HepG2 (cell line): ENCODE measurements at regions not wholly inside any gene's neighbourhood (a gene's known extent, or its start where the extent isn't known, plus 50 kb on each side); places are given as distances from the start of the nearest gene placed in this dataset.

ENCODE experiments used
- ATAC-seq: fragments of 200-7000 bp; cut with Tn5 transposase; 3 replicates; pipeline ENCODE4 v1.9.1; 2020; ENCODE audit warnings: mild to moderate bottlenecking, moderate library complexity
- BruUV-seq: library from RNA; stranded (reverse); fragments of 400-500 nt; replicated peaks from 2 replicates; lab custom pipeline; 2021; lab: Mats Ljungman, UMichigan
- CTCF ChIA-PET: fragments of 300-600 bp; formaldehyde crosslinking; extraction: SDS; loops from one replicate; lab custom pipeline; 2021; ENCODE audit warnings: low total read pairs, inconsistent platforms, low intra/inter-chr PET ratio; lab: Yijun Ruan, JAX
- POLR2A ChIA-PET: fragments of 350-600 bp; sonication (Branson Sonifier 250); formaldehyde crosslinking; loops from one replicate; lab custom pipeline; 2020; ENCODE audit warnings: antibody characterized with exemption, inconsistent platforms; lab: Yijun Ruan, JAX
- DNase-seq: peaks from one replicate; pipeline ENCODE4 v3.0.0-alpha.2; 2015; ENCODE audit warnings: low spot score
- FAIRE-seq: peaks from 3 replicates; lab custom pipeline; 2011; peaks lifted over from hg19 to GRCh38; lab: Jason Lieb, UNC
- H2AFZ ChIP-seq: one replicate; pipeline ENCODE4 v1.6.1; 2011; ENCODE audit warnings: low read length, inconsistent platforms
- H3K27ac ChIP-seq: fragments of 300-600 bp; 3 replicates; pipeline ENCODE4 v1.8.0; 2011; ENCODE audit warnings: mixed run types, mild to moderate bottlenecking, mixed read lengths, low read length, inconsistent platforms; ENCODE audit not compliant: insufficient read depth; ENCODE audit errors: extremely low read length
- H3K27me3 ChIP-seq, 2 experiments: fragments of 200-600 bp in 1 of 2; 2 replicates in 1 of 2; 3 replicates in 1 of 2; pipeline versions ENCODE4 v1.6.0 to v1.8.0; 2011; ENCODE audit warnings: low read length in 2 of 2, mild to moderate bottlenecking in 2 of 2, moderate library complexity in 2 of 2, inconsistent platforms in 1 of 2; ENCODE audit not compliant: insufficient read depth in 2 of 2, control insufficient read depth in 1 of 2
- H3K36me3 ChIP-seq, 2 experiments: fragments of 200-600 bp in 1 of 2; replicated peaks in 1 of 2; 2 replicates in 1 of 2; 3 replicates in 1 of 2; pipeline versions ENCODE4 v1.5.1 to v1.8.0; 2011; ENCODE audit warnings: low read length in 2 of 2, inconsistent platforms in 1 of 2; ENCODE audit not compliant: insufficient read depth in 2 of 2, control insufficient read depth in 1 of 2
- H3K4me1 ChIP-seq: 2 replicates; pipeline ENCODE4 v1.5.1; 2012; ENCODE audit warnings: low read length, inconsistent platforms; ENCODE audit not compliant: insufficient read depth
- H3K4me2 ChIP-seq: 2 replicates; pipeline ENCODE4 v1.6.0; 2011; ENCODE audit warnings: low read depth, low read length, inconsistent platforms
- H3K4me3 ChIP-seq, 3 experiments: fragments of 200-600 bp in 1 of 3; sonication (generic), shearing (Covaris generic) in 1 of 3; replicated peaks in 1 of 3; 2 replicates each; pipeline ENCODE4 v1.5.1; 2011 to 2016; ENCODE audit warnings: low read length in 3 of 3, inconsistent platforms in 2 of 3, low read depth in 2 of 3, mild to moderate bottlenecking in 2 of 3, control low read depth in 1 of 3, mixed read lengths in 1 of 3; ENCODE audit not compliant: insufficient read depth in 1 of 3
- H3K79me2 ChIP-seq: one replicate; pipeline ENCODE4 v1.6.1; 2011; ENCODE audit warnings: low read length, inconsistent platforms; ENCODE audit not compliant: insufficient read depth
- H3K9ac ChIP-seq: 2 replicates; pipeline ENCODE4 v1.6.0; 2011; ENCODE audit warnings: mild to moderate bottlenecking, low read depth, low read length, inconsistent platforms; ENCODE audit not compliant: insufficient read depth
- H3K9me3 ChIP-seq: 2 replicates; pipeline ENCODE4 v1.5.1; 2012; ENCODE audit warnings: mild to moderate bottlenecking, low read length
- H4K20me1 ChIP-seq: 2 replicates; pipeline ENCODE4 v1.6.0; 2011; ENCODE audit warnings: inconsistent platforms, mild to moderate bottlenecking, low read length, moderate library complexity; ENCODE audit not compliant: insufficient read depth
- ASH2L ChIP-seq: fragments of 300-600, 200-600 bp; sonication (generic); IDR thresholded peaks from 2 replicates; pipeline ENCODE4 v1.7.0; 2017; ENCODE audit warnings: low read depth, mild to moderate bottlenecking, moderate library complexity, mixed read lengths, low read length; ENCODE audit not compliant: insufficient read length
- ATF2 ChIP-seq: sonication (generic); formaldehyde crosslinking; IDR thresholded peaks from 2 replicates; pipeline ENCODE4 v1.4.0; 2020; ENCODE audit warnings: missing genetic modification reagents
- DRAP1 ChIP-seq: IDR thresholded peaks from 2 replicates; pipeline ENCODE4 v1.6.1; 2016; ENCODE audit warnings: missing genetic modification reagents, missing compliant biosample characterization
- HDAC6 ChIP-seq: fragments of 200-600 bp; sonication (generic); IDR thresholded peaks from 2 replicates; pipeline ENCODE4 v1.7.0; 2017; ENCODE audit warnings: mild to moderate bottlenecking, antibody characterized with exemption, low read length, low read depth
- HOXA5 ChIP-seq: sonication (generic); formaldehyde crosslinking; IDR thresholded peaks from 2 replicates; pipeline ENCODE4 v1.4.0; 2020; ENCODE audit warnings: missing genetic modification reagents
- MEIS2 ChIP-seq: sonication (generic); formaldehyde crosslinking; IDR thresholded peaks from 2 replicates; pipeline ENCODE4 v1.9.0; 2021; ENCODE audit warnings: mild to moderate bottlenecking, missing genetic modification reagents
- TP53 ChIP-seq: sonication (generic); formaldehyde crosslinking; conservative IDR thresholded peaks from 2 replicates; pipeline ENCODE4 v1.4.0; 2020; ENCODE audit warnings: missing genetic modification reagents
- ZBTB1 ChIP-seq: sonication (generic); formaldehyde crosslinking; IDR thresholded peaks from 2 replicates; pipeline ENCODE4 v1.4.0; 2020; ENCODE audit warnings: missing genetic modification reagents, borderline replicate concordance
- ZNF18 ChIP-seq: sonication (generic); formaldehyde crosslinking; IDR thresholded peaks from 2 replicates; pipeline ENCODE4 v1.8.0; 2022; ENCODE audit warnings: mild to moderate bottlenecking, missing genetic modification reagents; ENCODE audit not compliant: insufficient replicate concordance
- ZNF282 ChIP-seq: fragments of 450-650 bp; IDR thresholded peaks from 2 replicates; pipeline ENCODE4 v1.6.1; 2018; ENCODE audit not compliant: partially characterized antibody
- ZNF556 ChIP-seq: sonication (generic); formaldehyde crosslinking; IDR thresholded peaks from 2 replicates; pipeline ENCODE4 v1.4.0; 2020; ENCODE audit warnings: mild to moderate bottlenecking, missing genetic modification reagents, borderline replicate concordance
- ZNF577 ChIP-seq: sonication (generic); formaldehyde crosslinking; IDR thresholded peaks from 2 replicates; pipeline ENCODE4 v1.4.0; 2020; ENCODE audit warnings: mild to moderate bottlenecking, low read depth, missing genetic modification reagents, borderline replicate concordance
- ZNF629 ChIP-seq: sonication (generic); formaldehyde crosslinking; conservative IDR thresholded peaks from 2 replicates; pipeline ENCODE4 v1.5.0; 2020; ENCODE audit warnings: missing genetic modification reagents
- WGBS: methylation state at CpG from one replicate; pipeline ENCODE4 v1.1.6; 2017; ENCODE audit warnings: low lambda C conversion rate; 5-methylcytosine and 5-hydroxymethylcytosine counted together
- in situ Hi-C: cut with HindIII; loops from 2 replicates; pipeline ENCODE4 v1.10.0; 2017; ENCODE audit warnings: low pct_unique_long_range_greater_than_20kb; ENCODE audit not compliant: extremely low pct_ligation_motif_present
- intact Hi-C: fragments of 100-400 bp; cut with micrococcal nuclease; formaldehyde crosslinking; loops from one replicate; pipeline ENCODE4 v1.10.0; 2022; ENCODE audit not compliant: unreplicated experiment

- TF ChIP-seq DRAP1 (CRISPR knock-in tag) = no peak
- TF ChIP-seq ZNF18 = no peak
- no peak for TF ChIP-seq HOXA5 (CRISPR knock-in tag)
Measured at GRCh38 chr13:104315606-104316005, 1249.4 kb upstream of the SLC10A2 start (continued).

- no peak for TF ChIP-seq ZNF282
- TF ChIP-seq ZNF629 = no peak
- no peak for TF ChIP-seq ATF2 (CRISPR knock-in tag)
- TF ChIP-seq HDAC6 = no peak
- no peak for TF ChIP-seq TP53 (CRISPR knock-in tag)
- no peak for TF ChIP-seq MEIS2 (CRISPR knock-in tag)
- TF ChIP-seq ASH2L = no peak
- TF ChIP-seq ZNF577 (CRISPR knock-in tag) = no peak
- no peak for TF ChIP-seq ZNF556
- TF ChIP-seq ZBTB1 = no peak
- H3K4me3 ChIP-seq = no peak overlapping the region
- H2AFZ ChIP-seq = no peak overlapping the region
- FAIRE-seq (no peak), DNase-seq (no peak), ATAC-seq (no peak)
- no peaks in the 10 kb centered on the region for H3K36me3 ChIP-seq
- in situ Hi-C loops (no loop called here), intact Hi-C loops (no loop called here)
- H3K9me3 ChIP-seq = peaks cover 42% of the 10 kb centered on the region
- POLR2A ChIA-PET = no interaction called here
- H3K27ac ChIP-seq = no peak overlapping the region
- no peaks in the 10 kb centered on the region for H3K4me1 ChIP-seq
- WGBS = 0% methylated on average over 3 of the region's 3 CpGs
- H3K27me3 ChIP-seq = no peaks in the 10 kb centered on the region
- no TSS peak for BruUV-seq
- H3K4me2 ChIP-seq = no peak overlapping the region
- H3K9ac ChIP-seq = no peak overlapping the region
- H3K79me2 ChIP-seq = no peaks in the 10 kb centered on the region
- no peaks in the 10 kb centered on the region for H4K20me1 ChIP-seq
- CTCF ChIA-PET = no interaction called here
Measured at GRCh38 chr13:104314926-104315535, 1248.8 kb upstream of the SLC10A2 start.
